Sigmoid colon (tissue), 4 donors: ENCODE measurements at regions not wholly inside any gene's neighbourhood (a gene's known extent, or its start where the extent isn't known, plus 50 kb on each side); places are given as distances from the start of the nearest gene placed in this dataset.

Experiments
- EP300 ChIP-seq, 4 donors: sonication (generic); formaldehyde crosslinking; IDR thresholded peaks; one replicate each; pipeline ENCODE4 v1.6.1; 2017; ENCODE audit warnings: antibody characterized with exemption in 4 of 4
- POLR2A ChIP-seq, 2 donors: fragments of 450-650 bp; IDR thresholded peaks; one replicate each; pipeline ENCODE4 v1.6.1; 2016; ENCODE audit warnings: antibody characterized with exemption in 2 of 2, mild to moderate bottlenecking in 2 of 2, moderate library complexity in 2 of 2
- POLR2AphosphoS5 ChIP-seq, 4 donors: sonication (generic); formaldehyde crosslinking; IDR thresholded peaks; one replicate each; pipeline ENCODE4 v1.6.1; 2017; ENCODE audit warnings: antibody characterized with exemption in 4 of 4
- TF ChIP-seq, protein P1 (sequence below), 4 experiments: fragments of 450-650 bp in 3 of 4; fragments of 200-600 bp in 1 of 4; IDR thresholded peaks; one replicate each; pipeline ENCODE4 v1.5.1; 2016 to 2019; ENCODE audit warnings: antibody characterized with exemption in 4 of 4, mild to moderate bottlenecking in 3 of 4, moderate library complexity in 2 of 4

- TF ChIP-seq, protein P1, sequence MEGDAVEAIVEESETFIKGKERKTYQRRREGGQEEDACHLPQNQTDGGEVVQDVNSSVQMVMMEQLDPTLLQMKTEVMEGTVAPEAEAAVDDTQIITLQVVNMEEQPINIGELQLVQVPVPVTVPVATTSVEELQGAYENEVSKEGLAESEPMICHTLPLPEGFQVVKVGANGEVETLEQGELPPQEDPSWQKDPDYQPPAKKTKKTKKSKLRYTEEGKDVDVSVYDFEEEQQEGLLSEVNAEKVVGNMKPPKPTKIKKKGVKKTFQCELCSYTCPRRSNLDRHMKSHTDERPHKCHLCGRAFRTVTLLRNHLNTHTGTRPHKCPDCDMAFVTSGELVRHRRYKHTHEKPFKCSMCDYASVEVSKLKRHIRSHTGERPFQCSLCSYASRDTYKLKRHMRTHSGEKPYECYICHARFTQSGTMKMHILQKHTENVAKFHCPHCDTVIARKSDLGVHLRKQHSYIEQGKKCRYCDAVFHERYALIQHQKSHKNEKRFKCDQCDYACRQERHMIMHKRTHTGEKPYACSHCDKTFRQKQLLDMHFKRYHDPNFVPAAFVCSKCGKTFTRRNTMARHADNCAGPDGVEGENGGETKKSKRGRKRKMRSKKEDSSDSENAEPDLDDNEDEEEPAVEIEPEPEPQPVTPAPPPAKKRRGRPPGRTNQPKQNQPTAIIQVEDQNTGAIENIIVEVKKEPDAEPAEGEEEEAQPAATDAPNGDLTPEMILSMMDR (IDR thresholded peaks at IDR 0.05) = no peak
- TF ChIP-seq POLR2AphosphoS5 (IDR thresholded peaks at IDR 0.05) = no peak
- TF ChIP-seq POLR2A (IDR thresholded peaks at IDR 0.05) = no peak
- no peak for TF ChIP-seq EP300 (IDR thresholded peaks at IDR 0.05)
Measured at GRCh38 chr2:187775651-187776050, 221.4 kb upstream of the TFPI start.
